Lower lobe of right lung (tissue), 2 donors: ENCODE measurements at regions not wholly inside any gene's neighbourhood (a gene's known extent, or its start where the extent isn't known, plus 50 kb on each side); places are given as distances from the start of the nearest gene placed in this dataset.

ENCODE experiments used
- ATAC-seq, 2 donors: fragments of 200-7000 bp; cut with Tn5 transposase; one replicate each; pipeline ENCODE4 v1.9.1; 2020 to 2022; ENCODE audit warnings: mild to moderate bottlenecking in 2 of 2, moderate library complexity in 2 of 2
- DNase-seq: peaks from one replicate; pipeline ENCODE4 v3.0.0-alpha.2; 2020
- H3K27ac ChIP-seq: fragments of 200-600 bp; one replicate; pipeline ENCODE4 v1.8.0; 2022
- H3K27me3 ChIP-seq: fragments of 200-600 bp; one replicate; pipeline ENCODE4 v1.8.0; 2022; ENCODE audit warnings: low read depth
- H3K36me3 ChIP-seq: fragments of 200-600 bp; one replicate; pipeline ENCODE4 v1.8.0; 2022; ENCODE audit warnings: mild to moderate bottlenecking
- H3K4me1 ChIP-seq: fragments of 200-600 bp; one replicate; pipeline ENCODE4 v1.8.0; 2022
- H3K4me3 ChIP-seq: fragments of 200-600 bp; one replicate; pipeline ENCODE4 v1.8.0; 2022; ENCODE audit warnings: mild to moderate bottlenecking
- H3K9me3 ChIP-seq: fragments of 200-600 bp; one replicate; pipeline ENCODE4 v1.8.0; 2022
- intact Hi-C: fragments of 100-400 bp; cut with DNase I; formaldehyde crosslinking; loops from one replicate; pipeline ENCODE4 v1.11.0; 2022
- TF ChIP-seq, protein P1 (sequence below): fragments of 200-600 bp; IDR thresholded peaks from one replicate; pipeline ENCODE4 v1.8.0; 2022; ENCODE audit warnings: antibody characterized with exemption, mild to moderate bottlenecking
- donor health status: DM: no; HTN: yes; CAD: no; lungs with severe emphysema.

DNA sequence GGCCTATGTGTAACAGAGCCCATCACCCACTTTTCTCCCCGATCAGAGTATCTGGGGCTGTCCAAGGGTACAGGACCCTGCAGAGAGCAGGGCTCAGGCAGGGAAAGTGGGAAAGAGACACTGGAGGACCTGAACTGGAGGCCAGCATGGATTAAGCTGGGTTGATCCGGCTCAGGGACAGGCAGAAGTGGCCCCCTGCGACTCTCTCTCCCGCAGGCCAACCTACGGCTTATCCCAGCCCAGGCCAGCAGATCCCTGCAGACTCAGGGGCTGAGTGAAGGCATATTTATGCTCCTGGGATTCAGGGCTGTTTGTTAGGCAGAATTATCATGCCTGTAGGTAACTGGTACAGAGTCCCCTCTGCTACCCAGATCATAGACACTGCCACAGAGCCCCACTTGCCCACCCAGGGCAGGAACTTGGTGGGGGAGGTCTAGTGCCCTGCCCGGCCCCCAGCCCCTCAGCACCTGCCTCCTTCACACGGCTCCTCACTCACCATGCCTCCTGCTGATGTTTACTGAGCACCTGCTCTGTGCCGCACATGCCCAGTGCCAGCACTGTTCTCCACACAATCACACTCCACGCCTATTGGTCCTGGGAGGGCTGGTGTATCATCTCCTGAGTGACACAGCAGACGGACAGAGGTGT lies 87.3 kb downstream of the ADRA2C start:
- no peak for ATAC-seq
- Histone ChIP-seq H3K4me1 (no peaks in the 10 kb centered on the region), H3K27ac (no peak overlapping the region), H3K9me3 (no peaks in the 10 kb centered on the region), H3K36me3 (no peaks in the 10 kb centered on the region), H3K27me3 (peaks cover 32% of the 10 kb centered on the region), H3K4me3 (no peak overlapping the region)
- intact Hi-C loops, result no loop called here
- TF ChIP-seq, protein P1, sequence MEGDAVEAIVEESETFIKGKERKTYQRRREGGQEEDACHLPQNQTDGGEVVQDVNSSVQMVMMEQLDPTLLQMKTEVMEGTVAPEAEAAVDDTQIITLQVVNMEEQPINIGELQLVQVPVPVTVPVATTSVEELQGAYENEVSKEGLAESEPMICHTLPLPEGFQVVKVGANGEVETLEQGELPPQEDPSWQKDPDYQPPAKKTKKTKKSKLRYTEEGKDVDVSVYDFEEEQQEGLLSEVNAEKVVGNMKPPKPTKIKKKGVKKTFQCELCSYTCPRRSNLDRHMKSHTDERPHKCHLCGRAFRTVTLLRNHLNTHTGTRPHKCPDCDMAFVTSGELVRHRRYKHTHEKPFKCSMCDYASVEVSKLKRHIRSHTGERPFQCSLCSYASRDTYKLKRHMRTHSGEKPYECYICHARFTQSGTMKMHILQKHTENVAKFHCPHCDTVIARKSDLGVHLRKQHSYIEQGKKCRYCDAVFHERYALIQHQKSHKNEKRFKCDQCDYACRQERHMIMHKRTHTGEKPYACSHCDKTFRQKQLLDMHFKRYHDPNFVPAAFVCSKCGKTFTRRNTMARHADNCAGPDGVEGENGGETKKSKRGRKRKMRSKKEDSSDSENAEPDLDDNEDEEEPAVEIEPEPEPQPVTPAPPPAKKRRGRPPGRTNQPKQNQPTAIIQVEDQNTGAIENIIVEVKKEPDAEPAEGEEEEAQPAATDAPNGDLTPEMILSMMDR, result no peak
- no peak for DNase-seq

DNA sequence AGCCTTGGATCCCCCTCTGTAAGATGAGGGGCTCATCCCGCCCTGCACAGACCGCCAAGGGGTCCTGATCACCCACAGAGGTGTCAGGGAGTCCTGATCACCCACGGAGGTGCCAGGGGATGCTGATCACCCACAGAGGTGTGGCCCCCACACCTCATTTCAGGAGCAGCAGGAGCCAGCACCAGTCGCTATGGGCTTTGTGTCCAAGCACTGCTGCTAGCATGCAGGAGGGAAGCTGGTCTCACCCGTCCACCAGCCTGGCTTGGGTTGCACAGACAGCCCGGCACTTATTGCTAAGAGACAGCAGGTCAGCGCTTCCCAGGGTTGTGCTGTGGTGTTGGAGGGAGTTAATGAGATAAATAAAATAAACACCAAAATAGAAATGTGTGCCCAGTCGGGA lies 88.5 kb downstream of the ADRA2C start:
- ATAC-seq (no peak), DNase-seq (no peak)
- Histone ChIP-seq H3K4me3 (no peak overlapping the region), H3K27ac (no peak overlapping the region), H3K9me3 (no peaks in the 10 kb centered on the region), H3K4me1 (no peaks in the 10 kb centered on the region), H3K36me3 (no peaks in the 10 kb centered on the region), H3K27me3 (peaks cover 42% of the 10 kb centered on the region)
- TF ChIP-seq, protein P1, result no peak
- intact Hi-C loops, result no loop called here

DNA sequence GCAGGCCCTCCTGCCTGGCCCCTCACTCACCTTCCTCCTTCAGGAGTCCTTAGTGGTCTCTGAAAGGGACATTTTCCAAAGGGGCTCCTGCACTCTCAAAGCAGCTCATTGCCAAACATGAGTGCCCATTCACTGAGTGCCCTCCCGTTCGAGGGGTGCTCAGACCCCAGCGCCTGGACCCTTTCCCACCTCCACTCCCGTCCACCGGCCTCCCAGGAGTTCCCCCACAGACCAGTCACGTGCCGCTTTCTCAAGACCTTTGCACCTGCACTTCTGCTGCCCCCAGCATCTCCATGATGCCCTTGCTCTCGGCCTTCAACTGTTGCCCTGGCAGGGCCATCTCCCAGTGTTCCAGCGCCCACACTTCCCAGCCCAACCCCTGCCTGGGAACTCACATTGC lies 89.5 kb downstream of the ADRA2C start:
- Histone ChIP-seq H3K27me3 (peaks cover 52% of the 10 kb centered on the region), H3K4me1 (no peaks in the 10 kb centered on the region), H3K4me3 (no peak overlapping the region), H3K9me3 (no peaks in the 10 kb centered on the region), H3K27ac (no peak overlapping the region), H3K36me3 (no peaks in the 10 kb centered on the region)
- no peak for DNase-seq
- intact Hi-C loops, result no loop called here
- TF ChIP-seq, protein P1, result no peak
- ATAC-seq, result no peak

DNA sequence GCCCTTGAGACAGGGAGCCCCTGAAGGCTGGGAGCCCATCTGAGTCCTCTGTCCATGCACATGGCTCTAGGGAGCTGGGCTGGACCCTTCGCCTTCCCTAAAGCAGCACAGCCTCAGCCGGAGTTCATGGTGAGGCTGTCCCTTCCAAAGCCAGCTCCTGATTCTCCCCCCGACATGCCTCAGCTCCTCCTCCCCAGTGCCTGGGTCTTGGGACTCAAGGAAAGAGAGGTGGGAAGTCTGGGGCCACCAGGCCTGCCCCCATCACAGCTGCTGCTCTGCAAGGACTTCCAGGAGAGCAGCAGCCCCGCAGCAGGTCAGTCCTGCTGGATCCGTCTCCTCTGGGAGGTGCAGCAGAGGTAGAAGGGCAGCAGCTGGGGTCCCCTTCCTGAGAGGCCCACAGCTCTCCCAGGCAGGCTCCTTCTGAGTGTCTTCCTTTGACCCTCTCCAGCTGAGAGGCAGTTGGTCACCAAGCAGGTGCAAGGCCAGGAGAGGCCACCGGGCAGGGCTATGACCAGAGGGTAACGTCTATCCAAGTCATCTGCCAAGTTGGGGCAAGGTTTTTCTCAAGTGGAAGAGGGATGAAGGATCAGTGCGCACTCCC lies 90.5 kb downstream of the ADRA2C start:
- TF ChIP-seq, protein P1, result no peak
- no peaks in the 10 kb centered on the region for H3K36me3 ChIP-seq
- ATAC-seq, result no peak

DNA sequence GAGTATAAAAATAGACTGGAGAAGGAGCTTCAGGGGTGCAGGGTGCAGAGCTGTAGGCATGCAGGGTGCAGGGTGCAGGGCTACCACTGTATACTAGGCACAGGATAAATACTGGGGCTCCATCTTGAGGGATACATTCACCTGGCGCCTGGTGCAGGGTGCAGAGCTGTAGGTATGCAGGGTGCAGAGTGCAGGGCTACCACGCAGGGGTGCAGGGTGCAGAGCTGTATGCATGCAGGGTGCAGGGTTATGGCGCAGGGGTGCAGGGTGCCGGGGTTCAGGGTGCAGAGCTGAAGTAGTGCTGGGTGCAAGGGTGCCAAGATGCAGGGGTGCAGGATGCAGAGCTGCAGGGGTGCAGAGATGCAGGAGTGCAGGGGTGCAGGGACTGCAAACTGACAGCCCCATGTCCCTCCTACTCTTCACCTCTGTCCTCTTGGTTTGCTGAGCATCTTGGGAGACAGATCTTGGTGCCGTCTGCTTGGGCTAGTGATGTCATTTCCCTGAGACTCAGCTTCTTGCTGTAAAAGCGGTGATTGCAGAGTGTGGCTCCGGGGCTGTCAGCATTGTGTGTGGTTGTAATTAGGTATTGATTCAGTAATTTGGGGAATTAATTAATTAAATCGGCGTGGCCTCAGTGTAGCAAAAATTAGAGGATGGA lies 91.2 kb downstream of the ADRA2C start:
- TF ChIP-seq, protein P1, result no peak
- no peaks in the 10 kb centered on the region for H3K4me1 ChIP-seq
- peaks cover 57% of the 10 kb centered on the region for H3K27me3 ChIP-seq
- intact Hi-C loops, result no loop called here
- no peaks in the 10 kb centered on the region for H3K36me3 ChIP-seq
- no peaks in the 10 kb centered on the region for H3K9me3 ChIP-seq
- no peak for DNase-seq
- H3K27ac ChIP-seq, result no peak overlapping the region
- ATAC-seq, result peak in 1 of 2 donors; percentile 9
- no peak overlapping the region for H3K4me3 ChIP-seq

More for the DNA sequence above, 90.5 kb downstream of the ADRA2C start:
- Histone ChIP-seq H3K9me3 (no peaks in the 10 kb centered on the region), H3K4me1 (no peaks in the 10 kb centered on the region), H3K4me3 (no peak overlapping the region), H3K27ac (no peak overlapping the region), H3K27me3 (peaks cover 53% of the 10 kb centered on the region)
- intact Hi-C loops, result no loop called here
- no peak for DNase-seq
